ENCODE measurements at regions not wholly inside any gene's neighbourhood (a gene's known extent, or its start where the extent isn't known, plus 50 kb on each side); places are given as distances from the start of the nearest gene placed in this dataset.
"Not testable (repeated sequence)": the region's sequence is repeated elsewhere in the genome, so short reads cannot be mapped to it uniquely, and the experiment has no call there.

DNA sequence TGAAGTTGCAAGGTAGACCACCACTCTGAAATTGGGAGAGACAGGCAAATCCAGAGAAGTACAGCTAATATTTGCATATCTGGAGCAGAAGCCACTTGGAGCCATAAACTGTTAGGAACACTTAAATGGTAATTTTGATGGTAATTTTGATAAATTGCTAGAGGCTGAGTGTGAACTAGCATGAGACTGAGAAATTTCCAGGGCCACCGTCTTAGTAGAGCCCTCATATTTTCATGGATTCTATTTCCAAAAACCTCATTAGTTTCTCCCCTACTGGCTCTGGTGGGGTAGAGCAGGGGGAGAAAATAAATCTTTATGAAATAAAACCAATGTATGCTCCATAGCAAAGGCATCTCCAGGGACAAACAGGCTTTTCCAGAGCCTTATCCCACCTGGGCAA is 429.4 kb upstream of the DIPK2B start:
- DNase-seq: no peak

DNA sequence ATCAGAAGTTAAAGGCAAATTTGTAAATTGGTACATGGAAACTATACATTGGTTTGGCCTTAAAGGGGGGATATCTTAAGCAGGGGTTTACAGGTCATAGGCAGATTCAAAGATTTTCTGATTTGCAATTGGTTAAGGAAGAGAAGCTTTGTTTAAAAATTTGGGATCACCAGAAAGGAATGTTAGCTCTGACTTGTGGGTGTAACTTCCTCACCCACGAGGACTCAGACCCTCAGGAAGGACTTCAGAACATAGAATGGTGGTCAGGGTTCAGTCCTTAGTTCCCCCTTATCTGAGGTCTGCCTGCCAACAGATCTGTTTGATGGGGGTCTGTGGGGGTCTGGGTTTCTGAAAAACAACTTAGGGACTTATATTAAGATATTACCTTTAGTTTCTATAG is 427.4 kb upstream of the DIPK2B start:
- DNase-seq: no peak

DNA sequence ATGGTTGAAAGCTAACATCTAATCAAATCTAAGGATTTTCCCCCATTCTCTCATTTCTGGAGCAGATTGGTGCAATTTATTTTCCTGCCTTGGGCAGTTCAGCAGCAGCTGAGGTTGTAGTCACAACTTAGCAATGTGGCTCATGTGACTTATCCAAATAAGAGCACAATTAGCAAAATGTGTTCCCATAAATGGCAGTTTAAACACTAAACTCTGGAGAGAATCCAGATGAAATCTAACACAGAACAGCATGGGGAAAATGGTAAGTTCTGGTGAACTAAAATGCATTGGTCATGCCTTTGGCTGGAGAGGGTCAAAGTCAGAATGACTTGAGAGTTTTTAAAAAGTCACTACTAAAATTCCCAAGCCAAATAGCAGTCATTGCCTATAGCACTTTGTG is 422.6 kb upstream of the DIPK2B start:
- DNase-seq: no peak

DNA sequence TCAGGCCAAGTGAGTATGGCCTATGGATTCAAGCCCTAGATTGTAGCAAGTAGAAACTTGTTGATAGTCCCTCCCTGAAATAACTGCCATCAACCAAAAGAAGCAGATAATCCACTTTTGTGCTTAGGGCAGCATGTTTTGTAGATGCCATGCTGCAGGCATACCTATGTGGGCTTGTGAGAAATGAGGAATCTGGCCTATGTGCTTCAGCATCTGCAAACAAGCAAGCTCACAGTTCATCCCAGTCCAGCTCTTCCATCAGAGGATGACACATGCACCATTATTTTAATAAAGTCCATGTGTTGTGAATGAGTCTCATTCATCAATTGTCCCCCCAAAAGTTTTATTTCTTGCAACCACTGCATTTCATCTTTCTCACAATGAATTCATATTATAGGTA is 421.9 kb upstream of the DIPK2B start:
- DNase-seq: no peak

DNA sequence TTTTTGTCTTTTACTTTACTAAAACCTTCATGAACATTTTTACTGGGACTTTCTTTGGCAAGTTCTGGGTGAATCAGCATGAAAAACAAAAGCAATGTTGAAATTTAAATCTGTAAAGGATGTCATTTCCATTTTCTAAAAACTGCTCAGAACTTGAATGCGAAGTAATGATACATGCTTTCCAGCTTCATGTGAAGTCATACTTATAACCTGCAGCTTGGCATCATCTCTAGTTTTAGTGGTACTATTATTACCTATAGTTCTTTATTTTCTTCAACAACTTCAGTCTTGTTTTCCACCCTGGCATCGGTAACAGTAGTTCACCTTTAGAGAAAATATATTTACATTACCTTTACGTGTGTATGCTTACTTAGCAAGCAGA is 421.4 kb upstream of the DIPK2B start:
- no peak for DNase-seq

DNA sequence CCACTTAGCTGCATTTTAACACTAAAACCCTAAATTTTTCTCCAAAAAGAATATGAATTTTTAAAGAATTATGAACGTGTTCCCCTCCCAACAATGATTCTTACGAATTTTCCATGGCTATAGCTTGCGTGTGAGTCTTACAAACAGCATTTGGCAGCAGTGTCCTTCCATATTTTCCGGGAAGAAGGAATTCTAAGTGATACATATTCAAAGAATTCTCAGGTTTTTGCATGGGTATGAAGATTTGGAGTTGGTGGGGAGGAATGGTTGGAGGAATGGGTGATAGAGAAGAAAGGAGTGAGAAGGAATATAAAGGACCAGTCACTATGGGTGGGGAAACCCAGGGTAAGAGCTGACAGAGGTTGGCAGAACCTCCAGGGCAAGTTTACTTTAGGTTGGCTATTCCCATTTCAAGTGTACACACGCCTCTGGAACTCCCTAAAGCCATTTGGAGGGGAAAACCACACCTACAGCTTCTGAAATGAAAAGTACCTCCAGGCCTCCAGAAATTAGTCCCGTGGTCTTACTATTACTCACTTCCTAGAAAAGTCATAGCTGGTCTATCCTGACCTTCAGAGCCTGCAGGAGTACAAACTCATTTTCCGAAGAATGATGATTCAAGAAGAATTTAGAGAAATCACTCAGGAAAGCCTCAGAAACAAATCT is 420.8 kb upstream of the DIPK2B start:
- no peak for DNase-seq

DNA sequence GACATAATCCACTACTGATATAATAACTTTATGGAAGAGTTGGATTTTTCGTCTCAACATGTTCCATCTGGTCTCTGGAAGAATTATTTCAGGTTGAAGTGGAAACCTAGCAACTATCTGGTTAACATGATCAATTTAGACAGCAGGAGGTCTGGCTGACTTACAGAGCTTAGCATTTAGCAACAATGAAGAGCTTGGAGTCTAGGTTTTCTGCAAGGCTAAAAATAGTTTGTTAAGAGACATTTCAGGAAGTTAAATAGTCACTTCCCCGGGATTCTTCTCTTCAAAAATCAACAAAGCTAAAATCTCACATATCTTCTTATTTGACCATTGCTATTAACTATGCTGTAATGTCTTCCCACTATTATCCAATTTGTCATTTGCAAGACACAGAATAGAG is 418.6 kb upstream of the DIPK2B start:
- no peak for DNase-seq

DNA sequence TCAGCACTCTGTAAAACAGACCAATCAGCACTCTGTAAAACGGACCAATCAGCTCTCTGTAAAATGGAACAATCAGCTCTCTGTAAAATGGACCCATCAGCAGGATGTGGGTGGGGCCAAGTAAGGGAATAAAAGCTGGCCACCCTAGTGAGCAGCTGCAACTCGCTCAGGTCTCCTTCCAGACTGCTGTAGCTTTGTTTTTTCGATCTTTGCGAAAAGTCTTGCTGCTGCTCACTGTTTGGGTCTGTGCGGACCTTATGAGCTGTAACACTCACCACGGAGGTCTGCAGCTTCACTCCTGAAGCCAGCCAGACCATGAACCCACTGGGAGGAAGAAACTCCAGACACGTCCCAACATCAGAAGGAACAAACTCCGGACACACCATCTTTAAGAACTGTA is 414.9 kb upstream of the DIPK2B start:
- not testable (repeated sequence) for DNase-seq

DNA sequence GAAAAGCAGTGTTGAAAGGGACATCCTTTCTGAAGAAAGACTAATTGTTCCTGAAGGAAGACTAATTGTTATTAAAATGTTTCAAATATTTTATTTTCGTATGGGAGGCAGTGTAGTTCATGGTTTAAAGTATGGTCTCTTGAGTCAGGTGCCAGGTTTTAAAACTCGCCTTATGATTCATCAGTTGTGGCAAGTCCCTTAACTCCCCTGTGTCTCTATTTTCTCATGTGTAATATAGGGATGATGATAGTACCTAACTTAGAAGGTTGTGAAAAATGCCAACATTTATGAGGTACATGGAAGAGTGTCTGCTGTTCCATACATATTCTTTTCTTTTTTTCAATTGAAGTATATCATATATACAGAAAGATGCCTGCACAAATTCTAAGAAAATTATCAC is 414.2 kb upstream of the DIPK2B start:
- no peak for DNase-seq

DNA sequence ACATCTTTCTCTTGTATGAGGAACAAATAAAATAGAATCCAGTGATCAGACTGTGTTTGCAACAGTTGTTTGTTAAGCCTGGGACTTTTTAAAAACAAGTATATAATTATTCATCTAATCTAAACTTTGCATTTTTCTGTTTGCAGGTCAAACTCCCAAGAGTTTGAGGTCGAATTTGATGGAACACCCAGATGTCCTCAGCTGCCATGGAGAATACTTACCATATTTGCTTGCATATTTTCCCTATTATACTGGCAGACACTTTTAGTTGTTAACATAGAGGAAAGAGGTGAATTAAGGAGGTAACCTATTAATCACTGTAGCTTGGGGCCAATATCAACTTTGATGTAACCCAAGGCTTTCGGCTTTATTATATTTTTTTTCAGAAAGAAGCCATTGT is 401.5 kb upstream of the DIPK2B start:
- DNase-seq: no peak

DNA sequence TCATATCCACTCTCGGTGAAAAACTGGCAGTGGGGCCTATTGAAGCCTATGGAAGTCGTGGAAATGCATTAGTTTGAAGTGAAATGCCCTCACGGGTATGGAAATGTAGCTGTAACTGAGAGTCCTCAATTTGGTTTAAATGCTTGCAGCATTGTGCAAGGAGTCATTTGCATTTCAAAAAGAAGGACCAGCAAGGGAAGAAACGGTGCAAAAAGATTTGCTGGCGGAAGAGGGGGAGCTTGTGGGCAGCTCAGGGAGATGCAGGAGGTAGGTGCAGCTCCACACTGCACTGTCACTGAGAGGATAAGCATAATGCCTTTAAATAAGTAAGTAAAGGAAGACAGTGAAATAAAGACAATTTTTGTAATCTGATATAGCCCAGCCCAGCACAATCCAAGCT is 400.4 kb upstream of the DIPK2B start:
- no peak for DNase-seq

DNA sequence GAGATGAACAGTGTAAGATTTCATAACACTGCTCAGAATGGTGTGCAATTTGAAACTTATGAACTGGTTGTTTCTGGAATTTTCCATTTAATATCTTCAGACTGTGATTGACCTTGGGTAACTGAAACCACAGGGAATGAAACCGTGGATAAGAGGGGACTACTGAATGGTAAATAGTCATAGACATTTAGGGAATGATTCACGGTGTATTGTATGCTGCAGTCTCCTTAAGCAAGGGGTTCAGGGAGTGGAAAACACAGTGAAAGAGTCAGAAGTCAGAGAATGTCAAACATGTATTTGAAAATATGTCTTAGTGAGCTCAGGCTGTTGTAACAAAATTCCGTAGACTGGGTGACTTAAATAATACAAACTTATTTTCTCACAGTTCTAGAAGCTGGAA is 398.2 kb upstream of the DIPK2B start:
- DNase-seq: no peak

DNA sequence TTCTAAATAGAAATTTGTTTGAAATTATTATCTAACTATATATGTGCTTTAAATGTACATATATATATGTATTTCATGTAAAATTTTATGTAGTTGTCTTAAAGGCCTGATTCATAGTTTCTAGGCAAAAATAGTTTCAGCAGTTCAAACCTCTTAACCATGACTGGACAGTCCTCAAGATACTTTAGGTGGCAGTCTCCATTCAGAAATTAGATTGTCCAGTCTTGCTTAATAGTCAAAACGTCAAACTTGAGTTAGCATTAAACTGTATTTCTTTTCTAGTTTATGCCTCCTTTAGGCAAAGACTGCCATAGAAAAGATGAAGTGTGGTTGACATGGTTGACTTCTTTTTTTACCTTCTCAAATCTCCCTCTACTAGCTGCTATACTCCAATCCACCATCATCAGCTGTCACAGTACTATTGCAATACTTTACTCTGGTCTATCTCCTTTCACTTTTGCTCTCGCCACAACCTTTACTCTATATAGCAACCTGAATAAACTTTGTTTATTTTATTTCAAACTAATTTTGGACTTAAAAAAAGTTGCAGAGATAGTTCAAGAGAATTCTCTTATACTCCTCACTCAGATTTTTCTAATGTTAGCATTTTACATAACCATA is 395.6 kb upstream of the DIPK2B start:
- no peak for DNase-seq

DNA sequence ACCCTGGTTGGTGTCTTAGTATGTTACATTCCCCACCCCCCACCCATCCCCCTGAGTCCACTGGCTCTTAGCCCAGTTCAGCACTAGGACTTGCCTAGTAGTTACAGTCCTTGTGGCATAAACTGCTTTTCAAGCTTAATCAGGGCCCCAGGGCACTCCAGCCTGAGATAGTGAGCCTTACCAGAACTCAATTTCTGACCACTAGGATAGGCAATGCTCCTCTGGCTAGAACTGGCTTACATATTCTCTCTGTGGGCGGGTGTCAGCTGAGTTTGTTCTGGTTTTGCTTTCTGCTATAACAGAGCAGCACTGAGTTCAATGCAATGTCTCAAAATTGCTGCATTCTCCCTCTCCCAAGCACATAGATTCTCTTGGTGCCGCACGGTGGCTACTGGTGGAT is 391.4 kb upstream of the DIPK2B start:
- no peak for DNase-seq

DNA sequence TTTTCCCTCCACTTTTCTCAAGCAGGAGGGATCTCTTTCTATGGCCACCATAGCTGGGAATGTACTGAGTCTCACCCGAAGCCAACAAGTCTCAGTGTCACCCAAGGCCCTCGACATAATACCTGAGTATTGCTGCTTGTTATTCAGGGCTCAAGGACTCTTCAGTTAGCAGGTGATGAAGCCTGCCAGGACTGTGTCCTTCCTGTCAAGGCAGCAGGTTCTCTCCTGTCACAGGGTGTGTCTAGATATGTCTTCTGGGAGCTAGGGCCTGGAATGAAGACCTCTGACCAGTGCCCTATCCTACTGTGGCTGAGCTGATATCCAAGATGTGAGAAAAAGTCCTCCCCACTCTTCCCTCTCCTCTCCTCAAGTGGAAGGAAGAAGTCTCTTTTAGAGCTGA is 391.0 kb upstream of the DIPK2B start:
- DNase-seq: no peak

DNA sequence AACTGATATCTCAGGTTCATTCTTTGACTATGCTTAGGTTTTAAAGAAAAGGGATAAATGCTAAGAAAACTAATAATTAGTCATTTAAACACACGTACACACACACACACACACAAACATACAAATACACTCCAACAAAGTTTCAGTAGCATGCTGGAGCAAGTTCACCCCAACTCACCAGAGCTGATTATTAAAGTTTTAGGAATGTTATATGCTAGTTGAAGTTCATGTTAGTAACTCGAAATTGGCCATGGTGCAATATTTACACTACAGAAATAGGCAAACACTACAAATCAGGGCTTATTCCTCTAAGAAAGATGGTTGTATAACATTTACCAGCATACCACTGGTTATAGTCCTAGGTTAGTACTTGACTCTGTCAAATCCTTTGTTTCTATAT is 384.0 kb upstream of the DIPK2B start:
- no peak for DNase-seq

DNA sequence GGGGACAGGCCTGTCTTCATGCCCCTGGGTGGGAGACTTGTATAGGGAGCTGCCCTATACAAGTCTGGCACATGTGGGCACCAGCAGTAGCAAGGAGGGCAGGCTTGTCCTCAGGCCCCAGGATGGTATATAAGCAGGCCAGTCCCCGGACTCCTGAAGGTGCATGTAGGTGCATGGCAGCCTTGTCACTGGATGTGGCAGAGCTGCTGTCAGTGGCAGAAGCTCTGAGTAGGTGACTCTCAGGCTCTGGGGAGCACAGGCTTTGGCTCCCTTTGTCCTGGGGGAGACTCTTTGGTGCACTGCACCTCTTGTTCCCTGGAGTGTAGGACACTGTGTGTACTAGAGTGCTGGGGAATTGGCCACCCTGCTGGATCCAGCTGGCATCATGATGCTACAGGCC is 376.7 kb upstream of the DIPK2B start:
- DNase-seq: no peak

DNA sequence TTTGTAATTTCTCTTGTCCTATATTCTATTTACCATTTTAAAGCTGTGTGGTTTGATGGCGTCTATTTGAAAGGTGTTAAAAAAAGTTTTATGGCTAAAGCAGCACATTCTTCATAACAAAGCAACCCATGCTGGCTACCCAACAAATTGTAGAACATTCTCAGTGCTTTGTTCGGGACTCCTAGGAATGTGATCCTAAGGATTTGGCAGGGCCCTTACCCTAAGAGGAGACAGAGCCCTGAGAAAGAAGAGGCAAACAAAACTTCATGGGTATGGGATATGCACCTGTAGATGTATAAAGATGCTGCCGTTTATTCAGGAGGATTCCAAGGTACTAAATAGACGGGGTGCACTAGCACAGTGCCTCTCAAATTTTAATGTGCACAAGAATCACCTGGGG is 370.8 kb upstream of the DIPK2B start:
- no peak for DNase-seq

DNA sequence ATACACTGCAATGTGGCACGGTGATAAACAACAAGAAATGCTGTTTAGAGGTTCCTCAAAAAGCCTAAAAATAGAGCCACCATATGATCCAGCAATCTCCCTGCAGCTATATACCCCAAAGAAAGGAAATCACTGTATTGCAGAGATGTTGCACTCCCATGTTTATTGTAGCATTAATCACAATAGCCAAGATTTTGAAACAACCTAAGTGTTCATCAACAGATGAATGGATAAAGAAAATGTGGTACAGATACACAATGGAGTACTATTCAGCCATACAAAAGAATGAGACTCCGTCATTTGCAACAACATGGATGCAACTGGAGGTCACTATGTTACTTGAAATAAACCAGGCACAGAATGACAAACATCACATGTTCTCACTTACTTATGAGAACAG is 365.8 kb upstream of the DIPK2B start:
- DNase-seq: no peak

DNA sequence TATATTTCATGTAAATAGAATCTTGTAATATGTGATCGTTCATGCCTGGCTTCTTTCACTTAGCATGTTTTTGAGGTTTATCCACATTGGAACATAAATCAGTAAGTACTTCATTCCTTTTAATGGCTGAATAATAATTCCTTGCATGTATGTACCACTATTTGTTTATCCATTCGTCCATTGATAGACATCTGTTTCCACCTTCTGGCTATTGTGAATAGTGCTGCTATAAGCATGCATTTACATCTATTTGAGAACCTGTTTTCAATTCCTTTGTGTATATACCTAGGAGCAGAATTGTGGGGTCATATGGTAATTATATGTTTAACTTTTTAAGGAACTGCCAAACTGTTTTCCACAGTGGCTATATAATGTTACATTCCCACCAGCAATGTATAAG is 356.7 kb upstream of the DIPK2B start:
- no peak for DNase-seq

DNA sequence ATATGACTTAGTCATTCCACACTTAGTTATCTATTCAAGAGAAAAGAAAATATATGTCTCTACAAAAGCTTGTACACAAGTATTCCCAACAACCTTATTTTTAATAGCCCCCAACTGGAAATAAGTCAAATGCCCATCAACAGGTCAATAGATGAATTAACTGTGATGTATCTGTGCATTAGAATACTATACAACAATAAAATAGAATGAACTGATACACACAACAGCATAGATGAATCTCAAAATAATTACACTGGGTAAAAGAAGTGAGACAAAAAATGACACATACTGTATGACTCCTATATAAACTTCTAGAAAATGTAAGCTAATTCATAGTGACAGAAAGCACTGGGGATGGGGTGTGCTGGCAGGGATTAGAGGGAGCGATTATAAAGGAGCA is 354.1 kb upstream of the DIPK2B start:
- DNase-seq: no peak

DNA sequence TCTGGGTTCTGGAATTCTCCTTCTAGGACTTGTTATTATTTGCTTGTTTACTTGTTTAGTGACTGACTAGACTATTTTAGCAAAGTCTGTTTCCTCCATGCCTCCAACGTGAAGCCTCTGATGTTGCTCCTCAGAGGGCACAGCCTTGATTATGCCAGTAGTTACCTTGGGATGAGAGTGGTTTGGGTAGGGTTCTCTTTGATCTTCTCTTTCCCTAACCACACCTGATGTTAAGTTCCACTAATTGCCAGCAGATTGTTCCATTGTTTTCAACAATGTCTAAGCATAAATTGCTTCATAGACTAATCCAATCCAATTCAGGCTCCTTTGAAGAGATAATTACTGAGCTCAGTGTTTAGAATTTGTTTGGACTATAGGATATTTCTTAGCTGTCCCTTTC is 352.7 kb upstream of the DIPK2B start:
- no peak for DNase-seq

DNA sequence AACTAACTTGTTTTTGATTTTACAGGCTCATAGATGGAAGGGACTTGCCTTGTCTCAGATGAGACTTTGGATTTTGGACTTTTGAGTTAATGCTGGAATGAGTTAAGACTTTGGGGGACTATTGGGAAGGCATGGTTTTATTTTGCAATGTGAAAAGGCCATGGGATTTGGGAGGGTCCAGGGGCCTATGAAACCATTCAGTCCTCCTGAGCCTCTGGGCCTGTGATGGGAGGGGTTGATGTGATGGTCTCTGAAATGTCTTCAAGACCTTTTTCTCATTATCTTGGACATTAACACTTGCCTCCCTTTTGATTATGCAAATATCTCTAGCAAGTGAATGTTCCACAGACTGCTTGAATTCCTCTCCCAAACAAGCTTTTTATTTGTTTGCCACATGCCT is 346.0 kb upstream of the DIPK2B start:
- not testable (repeated sequence) for DNase-seq

DNA sequence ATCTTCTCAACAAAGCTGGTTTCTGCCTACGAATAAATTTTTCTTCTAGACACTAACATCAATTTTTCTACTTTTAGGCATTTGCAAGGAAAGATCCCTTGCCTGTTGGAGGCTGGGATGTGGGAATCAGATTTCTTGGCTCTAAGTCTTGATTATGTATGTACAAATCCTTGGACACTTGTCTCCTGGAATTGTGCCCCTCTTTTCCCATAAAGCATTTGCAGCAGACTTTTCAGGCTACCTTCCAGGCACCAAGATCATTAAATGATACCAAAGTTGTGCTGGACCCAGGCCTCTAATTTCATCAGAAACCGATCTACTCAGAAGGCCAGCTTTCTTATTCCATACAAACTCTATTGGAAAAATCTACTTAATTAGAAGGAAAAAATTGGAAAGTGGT is 339.5 kb upstream of the DIPK2B start:
- peak; percentile 27 for DNase-seq

DNA sequence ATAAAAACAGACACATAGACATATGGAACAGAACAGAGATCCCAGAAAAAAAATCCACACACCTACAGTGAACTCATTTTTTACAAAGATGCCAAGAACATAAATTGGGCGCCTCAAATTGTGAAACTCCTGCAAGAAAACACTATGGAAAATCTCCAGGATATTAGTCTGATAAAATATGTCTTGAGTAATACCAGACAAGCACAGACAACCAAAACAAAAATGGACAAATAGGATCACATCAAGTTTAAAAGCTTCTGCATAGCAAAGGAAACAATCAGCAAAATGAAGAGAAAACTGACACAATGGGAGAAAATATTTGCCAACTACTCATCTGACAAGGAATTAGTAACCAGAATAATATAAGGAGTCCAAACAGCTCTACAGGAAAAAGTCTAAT is 337.3 kb upstream of the DIPK2B start:
- no peak for DNase-seq

All from femur (tissue), 1 donor.